GM18867 (cell line): ENCODE measurements at regions not wholly inside any gene's neighbourhood (a gene's known extent, or its start where the extent isn't known, plus 50 kb on each side); places are given as distances from the start of the nearest gene placed in this dataset.
"Not testable (repeated sequence)": the region's sequence is repeated elsewhere in the genome, so short reads cannot be mapped to it uniquely, and the experiment has no call there.

Experiments
- ATAC-seq: cut with Tn5 transposase; IDR thresholded peaks from one replicate; pipeline ENCODE4 v1.9.1; 2021; ENCODE audit warnings: mild to moderate bottlenecking, moderate library complexity; ENCODE audit not compliant: unreplicated experiment

- ATAC-seq: peak; percentile 61
Measured at GRCh38 chr2:185245806-185246205, 492.8 kb upstream of the FSIP2 start.

- ATAC-seq: no peak
Measured at GRCh38 chr2:185246717-185247116, 491.9 kb upstream of the FSIP2 start.

- ATAC-seq: peak; percentile 70
Measured at GRCh38 chr2:185255566-185255965, 483.0 kb upstream of the FSIP2 start.

GRCh38 chr2:185265747-185266146 is 472.9 kb upstream of the FSIP2 start:
- ATAC-seq: no peak

- no peak for ATAC-seq
Measured at GRCh38 chr2:185268651-185269050, 470.0 kb upstream of the FSIP2 start.

- ATAC-seq: no peak
Measured at GRCh38 chr2:185274718-185275484, 463.7 kb upstream of the FSIP2 start.

GRCh38 chr2:185275979-185276378 is 462.6 kb upstream of the FSIP2 start:
- not testable (repeated sequence) for ATAC-seq

- no peak for ATAC-seq
Measured at GRCh38 chr2:185278761-185279160, 459.8 kb upstream of the FSIP2 start.

GRCh38 chr2:185279999-185280398 is 458.6 kb upstream of the FSIP2 start:
- ATAC-seq: peak; percentile 68

- ATAC-seq: no peak
Measured at GRCh38 chr2:185284696-185285095, 453.9 kb upstream of the FSIP2 start.

- ATAC-seq: not testable (repeated sequence)
Measured at GRCh38 chr2:185290012-185290411, 448.6 kb upstream of the FSIP2 start.

GRCh38 chr2:185291035-185291647 is 447.5 kb upstream of the FSIP2 start:
- peak; percentile 100 for ATAC-seq

GRCh38 chr2:185299867-185300266 is 438.7 kb upstream of the FSIP2 start:
- ATAC-seq: no peak

- no peak for ATAC-seq
Measured at GRCh38 chr2:185306119-185306518, 432.5 kb upstream of the FSIP2 start.

GRCh38 chr2:185316383-185316782 is 422.2 kb upstream of the FSIP2 start:
- peak; percentile 59 for ATAC-seq

- no peak for ATAC-seq
Measured at GRCh38 chr2:185318271-185318724, 420.3 kb upstream of the FSIP2 start.

GRCh38 chr2:185335879-185336278 is 402.7 kb upstream of the FSIP2 start:
- ATAC-seq: no peak

- no peak for ATAC-seq
Measured at GRCh38 chr2:185337033-185337432, 401.6 kb upstream of the FSIP2 start.

- ATAC-seq: no peak
Measured at GRCh38 chr2:185338104-185338503, 400.5 kb upstream of the FSIP2 start.

GRCh38 chr2:185347445-185347844 is 391.2 kb upstream of the FSIP2 start:
- ATAC-seq: no peak

- ATAC-seq: no peak
Measured at GRCh38 chr2:185360776-185361175, 377.8 kb upstream of the FSIP2 start.

- ATAC-seq: no peak
Measured at GRCh38 chr2:185372188-185372587, 366.4 kb upstream of the FSIP2 start.
